ENCODE measurements at regions not wholly inside any gene's neighbourhood (a gene's known extent, or its start where the extent isn't known, plus 50 kb on each side); places are given as distances from the start of the nearest gene placed in this dataset.

DNA sequence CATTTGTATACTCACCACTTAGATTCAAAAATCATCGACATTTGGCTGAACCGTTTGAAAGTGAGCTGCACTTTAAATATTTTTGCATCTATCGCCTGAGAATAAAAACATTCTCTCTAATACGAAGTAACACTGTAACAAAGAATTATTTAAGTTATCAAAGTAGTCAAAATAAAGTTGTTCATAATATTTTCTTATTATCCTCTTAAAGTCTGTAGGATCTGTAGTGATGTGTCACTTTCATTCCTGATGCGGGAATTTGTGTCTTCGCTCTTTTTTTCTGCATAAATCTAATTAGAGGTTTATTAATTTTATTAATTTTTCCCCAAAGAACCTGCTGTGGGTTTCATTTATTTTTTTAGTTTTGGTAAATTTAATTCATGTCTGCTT lies 74.8 kb downstream of the ETS2 start:
- dilution Hi-C loops (cut with MboI; ENCODE audit: extremely low pct_ligation_motif_present, low sequenced_read_pairs) = no loop called here
- no TSS peak for BruUV-seq (replicated peaks)
- ChIA-PET POLR2A (no interaction called here), CTCF (no interaction called here)
- Histone ChIP-seq H3K36me3 (ENCODE audit: control insufficient read depth in 2 of 2, extremely low read depth in 1 of 2, insufficient read depth in 2 of 2, low read length in 2 of 2) (no peaks in the 10 kb centered on the region), H2AFZ (ENCODE audit: low read depth, low read length) (no peak overlapping the region), H4K20me1 (replicated peaks; ENCODE audit: control insufficient read depth, extremely low read depth, insufficient read depth, low read length) (no peaks in the 10 kb centered on the region), H3K9me3 (replicated peaks; ENCODE audit: control insufficient read depth, insufficient read depth, low read length) (no peaks in the 10 kb centered on the region), H3K27ac (ENCODE audit: insufficient read depth, low read depth, low read length) (no peak overlapping the region), H3K4me3 (replicated peaks in 1 of 3; ENCODE audit: insufficient read depth in 1 of 3, low read depth in 1 of 3, low read length in 3 of 3) (no peak overlapping the region), H3K27me3 (ENCODE audit: control insufficient read depth in 2 of 2, insufficient read depth in 2 of 2, low read length in 2 of 2) (peaks cover 0 to 2% of the 10 kb centered on the region in 2 experiments), H3K9me1 (replicated peaks; ENCODE audit: control insufficient read depth, extremely low read depth, insufficient read depth, low read length) (no peaks in the 10 kb centered on the region), H3K9ac (replicated peaks; ENCODE audit: extremely low read depth, insufficient read depth, low read length) (no peak overlapping the region), H3K79me2 (ENCODE audit: control insufficient read depth, insufficient read depth, low read length) (no peaks in the 10 kb centered on the region), H3K4me1 (ENCODE audit: control insufficient read depth, extremely low read depth, insufficient read depth, low read length) (no peaks in the 10 kb centered on the region), H3K4me2 (ENCODE audit: insufficient read depth, low read length) (no peak overlapping the region)
- TF ChIP-seq, protein P1, sequence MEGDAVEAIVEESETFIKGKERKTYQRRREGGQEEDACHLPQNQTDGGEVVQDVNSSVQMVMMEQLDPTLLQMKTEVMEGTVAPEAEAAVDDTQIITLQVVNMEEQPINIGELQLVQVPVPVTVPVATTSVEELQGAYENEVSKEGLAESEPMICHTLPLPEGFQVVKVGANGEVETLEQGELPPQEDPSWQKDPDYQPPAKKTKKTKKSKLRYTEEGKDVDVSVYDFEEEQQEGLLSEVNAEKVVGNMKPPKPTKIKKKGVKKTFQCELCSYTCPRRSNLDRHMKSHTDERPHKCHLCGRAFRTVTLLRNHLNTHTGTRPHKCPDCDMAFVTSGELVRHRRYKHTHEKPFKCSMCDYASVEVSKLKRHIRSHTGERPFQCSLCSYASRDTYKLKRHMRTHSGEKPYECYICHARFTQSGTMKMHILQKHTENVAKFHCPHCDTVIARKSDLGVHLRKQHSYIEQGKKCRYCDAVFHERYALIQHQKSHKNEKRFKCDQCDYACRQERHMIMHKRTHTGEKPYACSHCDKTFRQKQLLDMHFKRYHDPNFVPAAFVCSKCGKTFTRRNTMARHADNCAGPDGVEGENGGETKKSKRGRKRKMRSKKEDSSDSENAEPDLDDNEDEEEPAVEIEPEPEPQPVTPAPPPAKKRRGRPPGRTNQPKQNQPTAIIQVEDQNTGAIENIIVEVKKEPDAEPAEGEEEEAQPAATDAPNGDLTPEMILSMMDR (IDR thresholded peaks at IDR 0.05; ENCODE audit: extremely low read depth in 1 of 2, insufficient read depth in 1 of 2, low read depth in 1 of 2, low read length in 2 of 2) = no peak
- TF ChIP-seq POLR2A (IDR thresholded peaks at IDR 0.05; ENCODE audit: low read depth, low read length) (no peak), FOS (IDR thresholded peaks at IDR 0.05; ENCODE audit: borderline replicate concordance, insufficient read depth, low read length) (no peak), GATA2 (IDR thresholded peaks at IDR 0.05; ENCODE audit: insufficient read depth, insufficient read length, low read depth, low read length) (no peak), JUN (IDR thresholded peaks at IDR 0.05; ENCODE audit: borderline replicate concordance, insufficient read depth, insufficient read length, low read depth) (no peak), EZH2 (IDR thresholded peaks at IDR 0.05; ENCODE audit: borderline replicate concordance, low read depth, low read length, severe bottlenecking) (no peak), POLR2AphosphoS5 (IDR thresholded peaks at IDR 0.05; ENCODE audit: insufficient read depth, low read depth, low read length) (no peak), MYC (IDR thresholded peaks at IDR 0.05; ENCODE audit: low read depth, low read length) (no peak)
- no peak for DNase-seq (ENCODE audit: low read depth, low spot score)
- intact Hi-C loops (cut with micrococcal nuclease) = no loop called here
- no peak for FAIRE-seq

Data from endothelial cell of umbilical vein (primary cell).